ENCODE measurements at regions not wholly inside any gene's neighbourhood (a gene's known extent, or its start where the extent isn't known, plus 50 kb on each side); places are given as distances from the start of the nearest gene placed in this dataset.
"Not testable (repeated sequence)": the region's sequence is repeated elsewhere in the genome, so short reads cannot be mapped to it uniquely, and the experiment has no call there.

DNA sequence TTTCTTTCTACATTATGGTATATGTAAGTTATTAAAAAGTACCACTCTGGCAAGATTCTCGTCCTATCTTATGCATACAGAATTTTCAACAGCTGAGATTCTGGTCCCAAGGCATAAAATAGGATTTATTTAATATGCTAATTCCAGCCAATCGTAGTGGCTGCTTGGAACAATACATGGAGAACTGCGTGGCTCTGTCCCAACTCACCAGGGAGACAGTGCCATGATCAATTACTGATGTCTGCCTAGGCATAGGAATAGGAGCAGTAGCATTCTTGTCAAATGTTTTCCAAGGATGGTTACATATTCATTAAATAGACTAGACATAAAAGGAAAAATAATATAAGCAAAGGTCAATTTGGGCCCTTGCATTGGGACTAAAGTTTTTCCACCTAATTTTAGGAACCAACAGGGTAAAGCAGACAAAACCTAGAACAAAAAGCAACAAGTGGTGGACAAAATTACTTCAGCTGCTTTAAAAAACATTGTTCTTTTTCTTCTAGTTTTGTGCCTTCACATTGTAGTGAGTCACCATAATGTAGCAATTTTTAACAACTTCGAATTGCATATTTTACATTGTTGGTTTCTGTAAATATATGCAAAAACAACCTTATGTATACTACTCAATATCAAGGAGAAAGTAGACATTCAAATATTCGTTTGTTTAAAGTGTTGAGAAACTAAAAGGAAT is 232.8 kb upstream of the ATP5MC3 start:
- DNase-seq (ENCODE audit: low read depth), result no peak

DNA sequence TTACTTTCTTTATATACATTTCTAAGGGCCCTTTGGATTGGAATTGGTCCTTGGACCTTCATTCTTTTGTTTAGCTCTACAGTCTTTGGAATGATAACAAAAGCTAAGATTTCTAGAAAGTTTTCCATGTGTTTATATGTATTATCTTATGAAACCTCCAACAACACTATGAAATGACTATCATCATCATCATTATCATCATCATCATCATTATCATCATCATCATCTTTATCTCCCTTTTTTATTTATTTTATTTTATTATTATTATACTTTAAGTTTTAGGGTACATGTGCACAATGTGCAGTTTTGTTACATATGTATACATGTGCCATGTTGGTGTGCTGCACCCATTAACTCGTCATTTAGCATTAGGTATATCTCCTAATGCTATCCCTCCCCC is 229.4 kb upstream of the ATP5MC3 start:
- not testable (repeated sequence) for DNase-seq (ENCODE audit: low read depth)

GRCh38 chr2:175404839-175405238 is 223.3 kb upstream of the ATP5MC3 start:
- DNase-seq (ENCODE audit: low read depth), result no peak

DNA sequence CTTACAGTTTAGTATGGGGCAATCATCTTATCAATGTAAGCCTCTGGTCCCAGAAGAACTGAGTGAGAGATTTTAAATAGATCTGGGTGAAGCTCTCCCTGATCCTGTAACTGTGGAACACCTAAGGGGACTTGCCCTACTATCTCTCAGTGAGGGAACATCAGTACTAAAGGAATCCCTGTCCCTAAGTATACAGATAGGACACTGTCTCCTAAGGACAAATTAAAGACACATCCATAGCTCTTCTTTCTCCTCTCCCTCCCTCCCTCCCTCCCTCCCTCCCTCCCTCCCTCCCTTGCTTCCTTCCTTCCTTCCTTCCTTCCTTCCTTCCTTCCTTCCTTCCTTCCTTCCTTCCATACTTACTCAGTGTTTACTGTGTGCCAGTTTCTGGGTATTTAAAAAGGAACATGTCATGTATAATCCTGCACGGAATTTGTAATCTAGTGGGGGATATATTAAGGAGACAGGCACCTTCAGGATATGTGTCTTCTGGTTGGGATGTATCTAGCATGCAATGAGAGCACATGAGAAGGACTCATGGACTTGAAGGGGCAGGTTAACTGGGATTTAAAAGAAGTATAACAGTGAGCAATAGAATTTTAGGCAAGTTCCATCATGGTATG is 222.2 kb upstream of the ATP5MC3 start:
- no peak for DNase-seq (ENCODE audit: low read depth)

- no peak for DNase-seq (ENCODE audit: low read depth)
Measured at GRCh38 chr2:175402571-175402970, 221.1 kb upstream of the ATP5MC3 start.

- DNase-seq (ENCODE audit: low read depth), result no peak
Measured at GRCh38 chr2:175401956-175402469, 220.5 kb upstream of the ATP5MC3 start.

DNA sequence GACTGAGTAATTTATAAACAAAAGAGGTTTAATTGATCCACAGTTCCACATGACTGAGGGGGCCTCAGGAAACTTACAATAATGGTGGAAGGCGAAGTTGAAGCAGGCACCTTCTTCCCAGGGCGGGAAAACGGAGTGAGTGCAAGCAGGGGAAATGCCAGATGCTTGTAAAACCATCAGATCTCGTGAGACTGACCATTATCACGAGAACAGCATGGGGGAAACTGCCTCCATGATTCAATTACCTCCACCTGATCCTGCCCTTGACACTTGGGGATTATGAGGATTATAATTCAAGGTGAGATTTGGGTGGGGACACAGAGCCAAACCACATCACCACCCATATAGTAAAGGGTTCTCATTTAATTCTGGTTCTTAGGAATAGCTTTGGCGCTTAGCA is 219.5 kb upstream of the ATP5MC3 start:
- DNase-seq (ENCODE audit: low read depth), result no peak

- no peak for DNase-seq (ENCODE audit: low read depth)
Measured at GRCh38 chr2:175399326-175399725, 217.8 kb upstream of the ATP5MC3 start.

DNA sequence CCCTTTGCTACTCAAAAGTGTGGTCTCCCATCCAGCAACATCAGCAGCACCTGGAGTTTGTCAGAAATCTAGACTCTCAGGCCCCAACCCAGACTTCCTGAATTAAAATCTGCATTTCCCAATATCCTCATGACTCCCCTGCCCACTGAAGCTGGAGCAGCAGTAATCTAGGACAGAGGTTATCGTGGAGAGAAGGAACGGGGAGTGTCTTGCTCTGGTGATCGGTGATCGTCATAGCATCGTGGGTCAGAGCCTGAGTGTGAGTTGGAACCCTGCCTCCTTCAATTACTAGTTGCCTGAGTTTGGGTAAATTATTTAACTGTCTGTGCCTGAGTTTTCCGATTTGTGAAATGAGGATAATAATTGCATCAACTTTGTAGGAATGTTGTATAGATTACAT is 217.3 kb upstream of the ATP5MC3 start:
- no peak for DNase-seq (ENCODE audit: low read depth)

- DNase-seq (ENCODE audit: low read depth), result no peak
Measured at GRCh38 chr2:175396696-175397095, 215.2 kb upstream of the ATP5MC3 start.

- DNase-seq (ENCODE audit: low read depth), result no peak
Measured at GRCh38 chr2:175393851-175394250, 212.3 kb upstream of the ATP5MC3 start.

- DNase-seq (ENCODE audit: low read depth), result no peak
Measured at GRCh38 chr2:175383286-175383685, 201.8 kb upstream of the ATP5MC3 start.

DNA sequence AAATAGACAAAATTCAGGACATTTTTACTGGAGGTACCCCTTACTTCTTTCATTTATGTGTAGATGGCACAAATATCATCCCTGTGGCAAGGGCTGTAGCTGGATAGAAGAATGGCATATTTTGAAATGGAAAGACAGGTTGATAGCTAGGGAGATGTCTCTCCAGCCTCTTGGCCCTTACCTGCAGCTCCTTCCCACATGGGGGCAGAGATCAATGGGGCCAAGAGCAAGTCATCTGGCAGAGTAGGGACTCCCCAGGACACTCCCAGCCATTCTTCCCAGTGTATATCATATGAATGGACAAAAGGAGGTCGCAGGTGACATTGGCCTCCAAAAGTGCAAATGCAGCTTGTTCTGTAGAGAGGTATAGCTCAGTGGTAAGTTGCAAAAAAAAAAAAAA is 192.2 kb upstream of the ATP5MC3 start:
- no peak for DNase-seq (ENCODE audit: low read depth)

DNA sequence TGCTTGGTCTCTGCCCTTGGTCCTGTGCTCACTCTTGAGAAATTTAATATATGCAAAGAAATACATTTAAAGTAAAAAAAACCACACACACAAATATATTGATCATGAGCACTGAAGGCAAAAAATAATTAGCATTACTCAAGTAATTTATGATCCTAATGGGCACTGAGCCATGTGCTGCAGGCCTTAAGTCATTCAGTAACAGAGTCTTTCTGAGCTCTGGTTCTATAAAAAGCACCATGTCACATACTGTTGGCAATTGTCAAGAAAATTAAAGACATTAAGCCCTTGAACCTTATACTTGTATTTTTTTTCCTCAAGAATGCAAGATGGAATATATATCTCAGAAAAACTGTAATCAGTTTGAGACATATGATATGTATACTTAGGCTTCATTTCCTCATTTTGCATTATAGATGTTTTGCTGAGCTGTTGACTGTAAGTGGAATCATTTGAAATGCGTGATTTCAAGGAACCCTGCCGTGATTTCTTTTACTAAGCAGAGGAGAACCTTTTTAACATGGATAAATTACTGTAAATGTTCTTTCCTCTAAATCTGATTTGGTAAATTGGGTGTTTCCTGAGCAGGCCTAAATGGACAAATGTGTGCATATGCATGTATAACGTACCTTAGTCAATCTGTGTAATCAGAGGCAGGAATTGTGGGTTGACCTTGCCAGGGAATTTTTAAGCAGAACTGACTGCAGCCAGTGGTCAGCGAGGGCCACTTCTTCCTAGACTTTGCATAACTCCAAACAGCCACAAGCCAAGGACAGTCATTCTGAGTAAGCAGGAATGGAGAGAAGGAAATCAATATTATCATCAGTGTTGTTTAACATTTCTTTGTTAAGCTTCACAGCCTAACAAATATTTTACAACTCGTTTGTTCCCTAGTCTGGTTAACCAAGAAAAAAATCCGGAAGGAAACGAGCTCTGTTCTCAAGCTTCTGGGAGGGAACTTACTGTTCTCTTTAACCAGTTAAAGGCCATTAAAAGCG is 191.5 kb upstream of the ATP5MC3 start:
- peak; percentile 3 for DNase-seq (ENCODE audit: low read depth)

- no peak for DNase-seq (ENCODE audit: low read depth)
Measured at GRCh38 chr2:175371378-175371777, 189.9 kb upstream of the ATP5MC3 start.

- DNase-seq (ENCODE audit: low read depth), result peak; percentile 17
Measured at GRCh38 chr2:175366815-175367214, 185.3 kb upstream of the ATP5MC3 start.

- no peak for DNase-seq (ENCODE audit: low read depth)
Measured at GRCh38 chr2:175363699-175364098, 182.2 kb upstream of the ATP5MC3 start.

- no peak for DNase-seq (ENCODE audit: low read depth)
Measured at GRCh38 chr2:175362331-175362730, 180.8 kb upstream of the ATP5MC3 start.

DNA sequence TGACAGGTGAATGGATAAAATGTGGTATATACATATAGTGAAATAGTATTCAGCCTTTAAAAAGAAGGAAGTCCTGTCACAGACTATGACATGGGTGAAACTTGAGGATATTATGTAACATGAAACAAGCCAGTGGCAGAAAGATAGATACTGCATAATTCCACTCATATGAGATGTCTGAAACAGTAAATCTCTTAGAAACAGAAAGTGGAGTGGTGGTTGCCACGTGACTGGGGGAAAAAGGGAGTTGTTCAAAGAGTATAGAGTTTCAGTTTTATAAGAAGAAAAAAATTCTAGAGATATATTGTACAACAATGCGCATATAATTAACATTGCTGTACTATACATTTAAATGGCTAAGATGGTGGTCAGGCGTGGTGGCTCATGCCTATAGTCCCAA is 178.2 kb upstream of the ATP5MC3 start:
- no peak for DNase-seq (ENCODE audit: low read depth)

DNA sequence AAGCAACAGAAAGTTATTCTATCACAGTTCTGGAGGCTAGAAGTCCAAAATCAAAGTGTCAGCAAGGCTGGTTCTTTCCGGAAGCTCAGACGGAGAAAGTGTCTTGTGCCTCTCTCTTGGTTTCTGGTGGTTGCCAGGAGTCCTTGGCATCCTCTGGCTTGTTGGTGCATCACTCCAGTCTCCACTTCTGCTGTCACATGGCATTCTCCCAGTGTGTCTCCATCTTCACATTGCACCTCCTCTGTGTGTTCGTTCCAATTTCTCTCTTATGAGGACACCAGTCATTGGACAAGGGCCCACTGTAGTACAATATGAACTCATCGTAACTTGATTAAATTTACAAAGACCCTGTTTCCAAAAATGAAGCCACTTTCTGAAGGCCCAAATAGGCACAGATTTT is 175.4 kb upstream of the ATP5MC3 start:
- no peak for DNase-seq (ENCODE audit: low read depth)

DNA sequence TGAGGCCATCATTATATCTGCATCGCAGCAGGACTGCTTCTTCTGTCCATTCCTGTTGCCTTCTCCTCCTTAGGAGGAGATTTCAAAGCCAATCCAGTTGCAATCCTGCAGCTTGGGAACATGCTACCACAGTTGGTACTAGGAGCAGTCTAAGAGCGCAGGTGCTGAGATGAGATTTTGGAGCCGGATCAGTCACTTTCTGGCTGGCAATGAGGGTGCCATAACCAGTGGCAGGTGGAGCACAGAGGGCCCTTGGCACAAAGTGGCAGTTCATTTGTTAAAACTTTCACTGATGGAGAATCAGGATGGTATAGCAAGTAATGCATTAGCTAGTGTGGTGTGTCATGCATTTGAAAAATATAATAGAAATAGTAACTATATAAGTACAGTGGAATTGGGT is 173.7 kb upstream of the ATP5MC3 start:
- DNase-seq (ENCODE audit: low read depth), result no peak

GRCh38 chr2:175353275-175353674 is 171.8 kb upstream of the ATP5MC3 start:
- DNase-seq (ENCODE audit: low read depth), result no peak

- no peak for DNase-seq (ENCODE audit: low read depth)
Measured at GRCh38 chr2:175351512-175351911, 170.0 kb upstream of the ATP5MC3 start.
